Left ventricle myocardium inferior (tissue), 1 donor: ENCODE measurements at regions not wholly inside any gene's neighbourhood (a gene's known extent, or its start where the extent isn't known, plus 50 kb on each side); places are given as distances from the start of the nearest gene placed in this dataset.

Source experiments
- DNase-seq: peaks from one replicate; pipeline ENCODE4 v3.0.0-alpha.2; 2020
- H3K27ac ChIP-seq: fragments of 200-600 bp; replicated peaks from 2 replicates; pipeline ENCODE4 v1.8.0; 2021
- H3K27me3 ChIP-seq: fragments of 200-600 bp; 2 replicates; pipeline ENCODE4 v1.8.0; 2021; ENCODE audit warnings: low read depth
- H3K36me3 ChIP-seq: fragments of 200-600 bp; 2 replicates; pipeline ENCODE4 v1.8.0; 2021
- H3K4me1 ChIP-seq: fragments of 200-600 bp; 2 replicates; pipeline ENCODE4 v1.8.0; 2021
- H3K4me3 ChIP-seq: fragments of 200-600 bp; 2 replicates; pipeline ENCODE4 v1.8.0; 2021; ENCODE audit warnings: mild to moderate bottlenecking, moderate library complexity
- H3K9me3 ChIP-seq: fragments of 200-600 bp; replicated peaks from 2 replicates; pipeline ENCODE4 v1.8.0; 2021
- intact Hi-C: fragments of 100-400 bp; cut with micrococcal nuclease; formaldehyde crosslinking; loops from one replicate; pipeline ENCODE4 v1.11.0; 2022
- TF ChIP-seq, protein P1 (sequence below): fragments of 200-600 bp; IDR thresholded peaks from 2 replicates; pipeline ENCODE4 v1.8.0; 2021; ENCODE audit warnings: antibody characterized with exemption, mild to moderate bottlenecking, borderline replicate concordance
- donor health status: DM: no; HTN: yes; CAD: no; lungs with severe emphysema.

DNA sequence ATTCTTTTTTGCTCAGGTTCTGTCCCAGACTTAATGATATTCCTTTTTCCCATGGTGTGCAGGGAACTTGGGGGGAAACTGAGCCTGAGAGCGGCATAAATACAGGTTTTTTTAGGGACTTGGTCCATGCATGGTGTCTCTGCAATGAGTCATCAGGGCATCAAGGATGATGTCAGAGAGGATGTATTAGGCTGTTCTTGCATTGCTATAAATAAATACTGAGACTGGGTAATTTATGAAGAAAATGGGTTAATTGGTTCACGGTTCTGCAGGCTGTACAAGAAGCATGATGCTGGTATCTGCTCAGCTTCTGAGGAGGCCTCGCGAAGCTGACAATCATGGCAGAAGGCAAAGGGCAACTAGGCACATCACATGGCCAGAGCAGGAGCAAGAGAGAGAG is 185.4 kb downstream of the RAB11FIP2 start:
- Histone ChIP-seq H3K27ac (no peak overlapping the region), H3K36me3 (no peaks in the 10 kb centered on the region), H3K4me3 (no peak overlapping the region), H3K27me3 (peaks cover 72% of the 10 kb centered on the region), H3K9me3 (peaks cover under 1% of the 10 kb centered on the region), H3K4me1 (no peaks in the 10 kb centered on the region)
- intact Hi-C loops, result no loop called here
- TF ChIP-seq, protein P1, sequence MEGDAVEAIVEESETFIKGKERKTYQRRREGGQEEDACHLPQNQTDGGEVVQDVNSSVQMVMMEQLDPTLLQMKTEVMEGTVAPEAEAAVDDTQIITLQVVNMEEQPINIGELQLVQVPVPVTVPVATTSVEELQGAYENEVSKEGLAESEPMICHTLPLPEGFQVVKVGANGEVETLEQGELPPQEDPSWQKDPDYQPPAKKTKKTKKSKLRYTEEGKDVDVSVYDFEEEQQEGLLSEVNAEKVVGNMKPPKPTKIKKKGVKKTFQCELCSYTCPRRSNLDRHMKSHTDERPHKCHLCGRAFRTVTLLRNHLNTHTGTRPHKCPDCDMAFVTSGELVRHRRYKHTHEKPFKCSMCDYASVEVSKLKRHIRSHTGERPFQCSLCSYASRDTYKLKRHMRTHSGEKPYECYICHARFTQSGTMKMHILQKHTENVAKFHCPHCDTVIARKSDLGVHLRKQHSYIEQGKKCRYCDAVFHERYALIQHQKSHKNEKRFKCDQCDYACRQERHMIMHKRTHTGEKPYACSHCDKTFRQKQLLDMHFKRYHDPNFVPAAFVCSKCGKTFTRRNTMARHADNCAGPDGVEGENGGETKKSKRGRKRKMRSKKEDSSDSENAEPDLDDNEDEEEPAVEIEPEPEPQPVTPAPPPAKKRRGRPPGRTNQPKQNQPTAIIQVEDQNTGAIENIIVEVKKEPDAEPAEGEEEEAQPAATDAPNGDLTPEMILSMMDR, result no peak
- DNase-seq, result no peak

DNA sequence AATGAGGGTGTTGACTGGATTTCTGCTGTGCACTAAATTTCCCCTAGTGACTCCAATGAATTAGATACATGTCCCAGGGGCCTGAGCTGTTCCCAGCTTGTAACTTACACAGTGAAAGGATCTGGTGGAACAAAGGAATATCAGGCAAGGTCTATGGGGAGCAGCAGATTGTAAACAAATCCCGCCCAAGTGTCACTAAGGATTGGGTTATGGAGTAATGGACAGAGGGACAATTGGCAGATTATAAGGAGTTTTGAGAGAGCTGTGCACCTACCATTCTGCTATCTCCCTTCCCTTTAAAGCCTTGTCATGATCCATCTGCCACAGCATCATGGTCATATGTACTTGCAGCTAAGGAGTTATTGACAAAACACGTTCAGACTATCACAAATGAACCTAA is 183.0 kb downstream of the RAB11FIP2 start:
- intact Hi-C loops, result no loop called here
- no peaks in the 10 kb centered on the region for H3K36me3 ChIP-seq

DNA sequence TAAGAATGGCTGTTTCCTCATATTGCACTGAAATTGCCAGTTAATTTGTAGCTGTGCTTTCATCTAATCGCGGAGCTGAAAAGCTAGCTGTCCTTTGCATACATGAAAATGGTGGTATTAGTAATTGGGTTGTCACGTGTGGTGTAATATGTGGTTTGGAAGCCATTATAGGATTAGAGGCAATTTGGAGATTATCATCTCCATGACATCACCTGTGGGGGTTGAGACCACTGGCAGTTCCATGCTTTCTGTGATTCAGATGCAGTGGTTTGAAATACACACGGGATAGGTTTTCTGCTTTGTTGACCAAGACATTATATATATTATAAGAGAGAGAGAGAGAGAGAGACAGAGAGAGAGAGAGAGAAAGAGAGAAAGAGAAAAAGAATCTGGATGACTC is 180.8 kb downstream of the RAB11FIP2 start:
- Histone ChIP-seq H3K36me3 (no peaks in the 10 kb centered on the region), H3K27me3 (peaks cover 69% of the 10 kb centered on the region), H3K9me3 (no peaks in the 10 kb centered on the region), H3K27ac (no peak overlapping the region), H3K4me1 (no peaks in the 10 kb centered on the region), H3K4me3 (no peak overlapping the region)
- TF ChIP-seq, protein P1, result no peak
- intact Hi-C loops, result no loop called here
- DNase-seq, result no peak

More for the DNA sequence above, 183.0 kb downstream of the RAB11FIP2 start:
- H3K4me3 ChIP-seq, result no peak overlapping the region
- peaks cover 70% of the 10 kb centered on the region for H3K27me3 ChIP-seq
- H3K4me1 ChIP-seq, result no peaks in the 10 kb centered on the region
- no peak overlapping the region for H3K27ac ChIP-seq
- DNase-seq, result no peak
- H3K9me3 ChIP-seq, result no peaks in the 10 kb centered on the region
- TF ChIP-seq, protein P1, result no peak

DNA sequence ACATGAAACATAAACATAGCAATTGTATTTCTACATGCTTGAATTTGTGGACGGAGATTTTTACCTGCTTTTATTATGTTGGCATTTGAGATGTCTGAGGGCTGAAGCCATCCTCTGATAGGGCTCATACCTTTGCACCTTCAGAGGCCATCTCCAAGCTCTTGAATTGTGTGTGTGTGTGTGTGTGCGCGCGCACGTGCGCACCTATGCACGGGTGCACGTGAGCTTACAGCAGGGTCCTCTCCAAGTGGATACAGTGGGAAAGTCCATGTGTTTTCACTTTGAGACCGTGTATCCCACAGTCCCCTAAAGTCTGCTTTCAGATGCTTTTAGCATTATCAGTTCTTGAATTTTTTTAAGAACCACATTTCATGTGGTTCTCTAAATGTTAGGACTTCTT is 178.6 kb downstream of the RAB11FIP2 start:
- Histone ChIP-seq H3K27me3 (peaks cover 55% of the 10 kb centered on the region), H3K4me1 (no peaks in the 10 kb centered on the region), H3K27ac (no peak overlapping the region), H3K36me3 (no peaks in the 10 kb centered on the region), H3K4me3 (no peak overlapping the region), H3K9me3 (no peaks in the 10 kb centered on the region)
- intact Hi-C loops, result no loop called here
- no peak for DNase-seq
- TF ChIP-seq, protein P1, result no peak

DNA sequence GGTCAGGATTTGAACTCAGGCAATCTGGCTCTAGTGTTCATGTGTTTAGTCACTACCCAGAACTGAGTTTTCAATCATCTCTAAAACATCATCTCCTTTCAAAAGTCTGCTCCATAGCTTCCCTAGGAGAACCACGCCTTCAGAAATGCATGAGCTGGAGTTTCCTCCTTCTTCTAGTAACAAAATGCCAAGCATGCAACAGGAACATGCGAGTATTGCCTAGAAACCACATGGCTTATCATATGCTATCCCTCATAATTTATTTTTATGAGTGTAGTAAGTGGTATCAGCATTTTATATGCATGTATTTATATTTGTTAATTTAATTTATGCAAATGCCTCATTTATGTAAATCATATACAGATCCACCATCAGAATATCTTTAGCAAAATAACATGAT is 170.9 kb downstream of the RAB11FIP2 start:
- Histone ChIP-seq H3K27ac (no peak overlapping the region), H3K9me3 (no peaks in the 10 kb centered on the region), H3K27me3 (peaks cover 20% of the 10 kb centered on the region), H3K4me1 (no peaks in the 10 kb centered on the region), H3K36me3 (no peaks in the 10 kb centered on the region), H3K4me3 (no peak overlapping the region)
- no peak for DNase-seq
- intact Hi-C loops, result no loop called here
- TF ChIP-seq, protein P1, result no peak

DNA sequence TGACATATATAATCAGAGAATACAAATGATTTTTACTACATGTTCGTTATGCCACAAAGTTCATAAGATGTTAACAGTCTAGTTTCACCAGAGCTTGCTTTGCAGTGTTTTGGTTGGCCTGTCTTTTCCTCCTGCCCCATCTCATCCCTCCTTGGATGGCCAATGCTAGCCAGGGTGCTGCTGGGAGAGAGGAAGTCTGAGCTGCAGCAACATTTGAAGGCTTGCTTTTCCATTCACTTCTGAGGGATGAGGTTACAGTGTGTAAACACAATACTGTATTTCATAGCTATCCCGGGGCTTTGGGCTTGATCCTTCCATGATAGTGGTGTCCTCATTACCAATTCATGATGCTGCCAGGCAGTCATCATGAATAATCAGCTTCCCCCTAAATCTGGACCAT is 170.5 kb downstream of the RAB11FIP2 start:
- TF ChIP-seq, protein P1, result no peak
- Histone ChIP-seq H3K36me3 (no peaks in the 10 kb centered on the region), H3K27me3 (peaks cover 16% of the 10 kb centered on the region), H3K4me1 (no peaks in the 10 kb centered on the region), H3K4me3 (no peak overlapping the region), H3K27ac (no peak overlapping the region), H3K9me3 (no peaks in the 10 kb centered on the region)
- DNase-seq, result no peak
- intact Hi-C loops, result no loop called here
